Activated T-cell treated with anti-CD3 and anti-CD28 coated beads, Interleukin-2, amount 50 U/mL, for 48 hours (primary cell): ENCODE measurements at regions not wholly inside any gene's neighbourhood (a gene's known extent, or its start where the extent isn't known, plus 50 kb on each side); places are given as distances from the start of the nearest gene placed in this dataset.

Experiments
- DNase-seq, 2 experiments: peaks; one replicate each; pipeline ENCODE4 v3.0.0-alpha.2; 2020

DNA sequence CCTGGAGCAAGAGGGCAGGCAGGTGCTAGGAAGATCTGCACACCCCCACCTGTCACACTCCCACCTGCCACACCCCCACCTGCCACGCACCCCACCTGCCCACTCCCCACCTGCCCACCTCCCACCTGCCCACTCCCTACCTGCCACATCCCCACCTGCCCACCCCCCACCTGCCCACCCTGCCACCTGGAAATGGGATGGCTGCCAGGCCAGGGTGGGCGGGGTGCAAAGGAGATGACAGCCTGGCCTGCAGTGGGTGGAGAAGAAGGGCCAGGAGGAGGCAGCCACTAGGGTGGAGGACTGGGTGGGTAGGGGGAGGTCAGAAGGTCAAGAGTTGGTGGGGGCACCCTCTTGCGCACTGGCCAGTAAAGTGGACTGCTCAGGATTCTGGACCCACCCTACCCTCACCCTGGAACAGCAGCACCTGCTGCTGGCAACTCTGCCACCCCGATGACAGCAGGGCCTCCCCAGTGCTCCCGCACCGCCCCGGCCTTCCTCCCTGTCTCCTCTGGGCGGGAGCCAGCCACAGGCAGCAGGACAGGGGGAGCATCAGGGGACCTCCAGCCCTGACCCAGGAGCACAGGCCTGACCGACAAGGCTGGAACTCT lies 66.8 kb upstream of the NKX1-1 start:
- no peak for DNase-seq

DNA sequence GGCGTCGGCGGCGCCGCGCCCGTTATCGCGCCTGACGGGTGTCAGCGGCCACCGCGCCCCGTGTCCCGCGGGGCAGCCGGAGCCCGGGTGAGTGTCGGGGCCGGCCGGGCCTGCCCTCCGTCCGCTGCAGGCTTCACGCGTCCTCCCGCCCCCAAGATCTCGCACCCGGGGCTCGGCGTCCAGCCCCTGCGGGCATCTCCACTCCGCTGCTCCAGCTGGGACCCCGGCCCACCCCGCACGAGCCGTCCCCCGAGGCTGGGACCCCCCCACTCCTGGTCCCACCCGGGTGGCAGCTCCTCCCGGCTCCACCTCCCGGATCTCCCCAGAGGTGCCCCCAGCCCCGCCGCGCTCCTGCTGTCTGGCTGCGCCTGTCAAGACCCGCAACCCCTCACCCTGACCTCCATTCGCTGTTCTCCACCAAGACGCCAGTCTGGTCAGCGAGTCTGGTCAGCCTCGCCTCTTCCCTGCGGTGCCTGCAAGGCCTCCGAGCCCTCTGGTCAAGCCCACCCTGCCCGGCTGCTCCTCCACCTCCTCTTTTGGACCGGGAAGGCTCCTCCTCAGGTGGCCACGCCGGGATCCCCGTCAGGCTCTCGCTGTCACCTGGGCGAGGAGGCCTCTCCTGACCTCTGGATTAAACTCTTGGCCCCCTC lies 66.0 kb upstream of the NKX1-1 start:
- DNase-seq = no peak

DNA sequence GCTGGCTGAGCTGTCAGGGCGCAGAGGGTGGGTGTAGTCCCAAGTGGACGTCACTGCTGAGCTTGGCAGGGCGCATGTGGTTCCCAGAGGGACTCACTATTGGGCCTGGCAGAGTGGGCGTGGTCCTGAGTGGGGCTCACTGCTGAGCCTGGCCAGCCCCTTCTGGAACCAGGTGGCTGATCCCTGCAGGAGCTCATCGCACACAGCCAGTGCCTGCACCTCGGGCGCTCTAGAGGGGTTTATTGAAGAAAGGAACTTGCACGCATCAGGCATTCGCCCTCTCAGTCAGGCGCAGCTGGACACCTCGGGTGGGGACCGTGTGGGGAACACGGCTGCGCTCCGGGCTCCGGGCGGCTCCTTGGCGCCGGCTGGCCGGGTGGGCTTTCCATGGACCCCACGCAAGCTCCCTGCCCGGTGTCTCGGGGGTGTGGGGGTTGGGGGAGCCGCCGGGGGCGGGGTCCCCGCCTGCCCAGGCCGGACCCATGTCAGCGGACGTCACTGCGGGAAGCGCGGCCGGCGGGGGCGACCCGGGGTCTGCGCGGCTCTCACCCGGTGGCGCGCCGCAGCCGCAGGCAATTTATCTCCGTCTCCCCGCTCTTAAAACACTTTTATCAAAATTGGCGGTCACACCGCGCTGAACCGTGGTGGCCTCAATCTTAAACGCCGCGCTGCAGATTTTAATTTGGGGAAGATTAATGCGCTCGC lies 65.4 kb upstream of the NKX1-1 start:
- no peak for DNase-seq

DNA sequence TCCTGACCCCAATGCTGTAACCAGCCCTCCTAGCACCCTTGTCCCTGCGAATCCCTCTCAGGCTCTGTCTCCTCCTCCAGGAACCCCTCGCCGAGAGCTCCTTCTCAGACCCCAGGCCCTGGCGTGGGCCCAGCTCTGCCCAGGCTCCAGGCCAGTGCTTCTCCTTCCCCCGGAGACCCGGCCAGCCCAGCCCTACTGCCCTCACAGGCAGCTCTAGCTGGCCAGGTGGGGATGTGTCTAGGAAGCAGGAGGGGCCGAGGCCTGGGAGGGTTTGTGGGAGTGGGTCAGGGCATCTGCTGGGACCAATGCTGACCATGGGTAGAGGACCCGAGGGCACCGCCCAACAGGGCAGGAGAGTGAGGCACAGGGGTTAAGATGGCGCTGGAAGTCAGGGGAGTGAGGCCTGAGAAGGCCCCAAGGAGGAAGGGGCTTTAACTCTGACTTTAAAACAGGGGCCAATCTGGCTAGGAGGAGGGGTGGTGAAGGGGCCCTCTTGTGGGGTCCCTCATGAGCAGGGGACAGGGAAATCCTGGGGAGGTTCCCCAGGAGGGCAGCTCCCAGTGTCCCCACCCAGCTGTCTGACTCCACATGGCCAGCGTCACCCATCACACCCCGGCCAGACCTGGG lies 64.7 kb upstream of the NKX1-1 start:
- no peak for DNase-seq

DNA sequence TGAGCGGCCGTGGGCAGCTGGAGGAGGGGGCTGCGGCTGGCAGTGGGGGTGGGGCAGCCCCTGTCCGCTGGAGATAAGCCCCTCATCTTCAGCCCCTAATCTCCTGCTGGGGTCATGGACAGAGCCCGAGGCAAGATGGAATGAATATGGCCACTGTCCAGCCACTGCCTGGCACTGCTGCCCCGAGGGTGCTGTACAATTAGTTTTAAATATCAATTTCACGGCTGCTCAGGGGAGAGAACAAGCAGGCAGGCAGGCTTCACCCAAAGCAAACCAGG lies 64.1 kb upstream of the NKX1-1 start:
- DNase-seq = no peak

DNA sequence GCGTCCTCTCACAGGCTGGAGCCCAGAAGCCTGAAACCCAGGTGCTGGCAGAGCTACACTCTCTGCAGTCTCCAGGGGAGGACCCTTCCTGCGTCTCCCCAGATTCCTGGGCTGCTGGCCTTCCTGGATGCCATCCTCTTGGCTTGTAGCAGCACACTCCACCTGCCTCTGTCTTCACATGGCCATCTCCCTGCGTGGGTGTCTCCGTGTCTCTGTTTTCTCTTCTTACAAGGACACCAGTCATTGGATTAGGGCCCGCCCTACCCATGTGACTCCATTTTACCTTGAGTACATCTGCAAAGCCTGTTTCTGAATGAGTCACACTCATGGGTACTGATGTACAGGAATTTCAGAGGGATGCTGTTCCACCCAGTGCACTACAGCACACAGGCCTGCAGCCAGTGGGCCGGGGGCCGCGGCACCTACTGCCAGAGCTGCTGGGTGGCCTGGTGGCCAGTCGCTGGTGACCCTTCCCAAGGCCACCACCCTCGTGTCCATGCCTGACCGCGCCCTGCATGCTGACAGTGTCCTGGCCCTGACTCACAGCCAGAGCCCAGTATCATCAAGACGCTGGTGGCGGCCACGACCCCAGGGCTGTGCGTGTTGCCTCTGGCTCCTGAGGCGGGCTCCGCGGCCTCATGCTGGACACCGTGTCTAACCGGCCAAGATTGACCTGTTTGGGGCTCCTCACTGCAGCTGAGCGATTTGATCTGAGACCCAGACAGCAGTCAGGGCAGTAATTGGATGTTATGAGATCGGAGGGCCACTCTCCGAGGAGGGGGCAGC lies 63.6 kb upstream of the NKX1-1 start:
- DNase-seq = no peak

DNA sequence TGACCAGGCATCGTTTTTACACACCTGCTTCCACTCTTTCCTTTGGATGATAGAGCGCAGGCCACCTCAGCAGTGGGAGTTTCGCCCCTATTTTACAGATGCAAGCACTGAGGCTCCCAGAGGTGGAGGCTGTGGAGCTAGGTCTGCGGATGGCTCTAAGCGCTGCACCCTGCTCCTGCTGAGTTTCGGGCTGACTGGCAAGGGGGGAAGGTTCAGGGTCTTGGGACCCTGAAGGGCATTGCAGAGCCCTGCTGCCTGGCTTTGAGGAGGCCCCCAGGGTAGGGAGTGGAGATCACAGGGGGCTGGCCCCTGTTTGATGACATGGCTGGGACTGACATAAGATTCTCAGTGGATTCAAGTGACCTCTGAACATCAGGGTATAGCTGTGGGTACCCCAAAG lies 62.8 kb upstream of the NKX1-1 start:
- no peak for DNase-seq

DNA sequence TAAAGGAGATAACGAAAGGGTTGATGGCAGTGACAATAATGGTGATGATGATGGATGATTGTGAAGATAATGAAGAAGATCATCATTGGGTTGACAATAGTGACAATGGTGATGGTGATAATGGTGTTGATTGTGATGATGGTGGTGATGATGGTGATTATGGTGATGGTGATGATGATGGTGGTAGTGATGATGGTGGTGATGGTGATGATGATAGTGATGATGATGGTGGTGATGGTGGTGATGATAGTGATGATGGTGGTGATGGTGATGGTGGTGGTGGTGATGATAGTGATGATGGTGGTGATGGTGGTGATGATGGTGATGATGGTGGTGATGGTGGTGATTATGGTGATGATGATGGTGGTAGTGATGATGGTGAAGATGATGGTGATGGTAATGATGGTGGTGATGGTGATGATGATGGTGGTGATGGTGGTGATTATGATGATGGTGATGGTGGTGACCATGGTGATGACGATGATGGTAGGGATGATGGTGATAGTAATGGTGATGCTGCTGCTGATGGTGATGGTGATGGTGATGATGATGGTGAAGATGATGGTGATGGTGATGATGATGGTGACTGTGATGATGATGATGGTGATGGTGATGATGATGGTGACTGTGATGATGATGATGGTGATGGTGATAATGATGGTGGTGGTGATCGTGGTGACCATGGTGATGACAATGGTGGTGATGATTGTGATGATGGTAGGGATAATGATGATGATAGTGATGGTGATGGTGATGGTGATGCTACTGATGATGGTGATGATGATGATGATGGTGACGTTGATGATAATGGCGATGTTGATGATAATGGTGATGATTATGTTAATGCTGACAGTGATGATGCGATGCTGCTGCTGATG lies 61.6 kb upstream of the NKX1-1 start:
- DNase-seq = no peak

DNA sequence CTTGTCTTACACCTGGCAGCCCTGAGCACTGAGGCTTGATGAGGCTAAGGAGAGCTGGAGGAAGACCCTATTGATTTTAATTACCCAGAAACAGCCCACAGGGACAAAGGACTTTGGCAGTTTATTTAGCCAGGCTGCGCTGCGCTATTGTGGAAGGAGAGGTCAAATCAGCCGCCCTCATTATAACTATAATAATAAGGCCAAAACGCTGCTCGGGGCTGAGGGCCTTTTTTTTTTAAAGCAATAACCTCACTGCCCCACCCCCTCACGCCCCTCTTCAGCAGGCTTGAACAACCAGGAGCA lies 60.6 kb upstream of the NKX1-1 start:
- DNase-seq = no peak

DNA sequence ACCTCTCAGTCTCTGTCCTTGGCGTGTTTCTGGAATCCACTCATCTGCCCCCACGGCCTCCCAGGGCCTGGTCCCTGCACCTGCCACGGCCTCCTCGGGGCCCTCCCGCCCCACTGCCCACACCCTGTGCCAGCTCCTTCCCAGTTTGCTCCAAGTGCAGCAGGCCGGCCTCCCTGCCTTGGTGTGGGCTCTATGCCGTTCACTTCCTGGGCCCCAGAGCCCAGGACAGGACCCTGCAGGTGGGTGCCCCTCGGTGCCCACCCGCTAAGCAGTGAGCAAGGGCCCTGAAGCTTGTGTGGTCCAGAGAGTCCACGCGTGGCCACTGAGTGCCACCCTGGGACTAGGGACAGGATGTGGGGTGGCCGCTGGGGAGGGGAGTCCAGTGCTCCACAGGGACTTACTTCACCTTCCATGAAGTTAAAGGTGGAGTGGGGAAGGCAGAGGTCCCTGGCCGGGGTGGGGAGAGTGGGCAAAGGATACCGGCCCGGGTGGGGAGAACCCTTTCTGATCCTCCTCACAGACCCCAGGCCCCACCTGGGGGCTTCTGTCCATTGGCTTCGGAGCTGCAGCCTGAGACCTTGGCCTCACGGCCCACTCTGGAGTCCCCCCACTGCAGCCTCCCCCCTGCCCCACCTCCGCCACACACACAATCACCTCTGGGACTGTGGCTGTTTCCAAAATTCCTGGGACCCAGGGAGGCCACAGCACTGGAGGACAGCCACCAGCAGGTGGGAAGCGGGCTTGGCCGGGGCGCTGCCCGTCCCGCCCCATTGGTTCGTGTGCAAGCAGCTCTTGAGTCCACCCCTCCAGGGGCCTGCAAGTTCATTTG lies 60.0 kb upstream of the NKX1-1 start:
- DNase-seq = no peak

DNA sequence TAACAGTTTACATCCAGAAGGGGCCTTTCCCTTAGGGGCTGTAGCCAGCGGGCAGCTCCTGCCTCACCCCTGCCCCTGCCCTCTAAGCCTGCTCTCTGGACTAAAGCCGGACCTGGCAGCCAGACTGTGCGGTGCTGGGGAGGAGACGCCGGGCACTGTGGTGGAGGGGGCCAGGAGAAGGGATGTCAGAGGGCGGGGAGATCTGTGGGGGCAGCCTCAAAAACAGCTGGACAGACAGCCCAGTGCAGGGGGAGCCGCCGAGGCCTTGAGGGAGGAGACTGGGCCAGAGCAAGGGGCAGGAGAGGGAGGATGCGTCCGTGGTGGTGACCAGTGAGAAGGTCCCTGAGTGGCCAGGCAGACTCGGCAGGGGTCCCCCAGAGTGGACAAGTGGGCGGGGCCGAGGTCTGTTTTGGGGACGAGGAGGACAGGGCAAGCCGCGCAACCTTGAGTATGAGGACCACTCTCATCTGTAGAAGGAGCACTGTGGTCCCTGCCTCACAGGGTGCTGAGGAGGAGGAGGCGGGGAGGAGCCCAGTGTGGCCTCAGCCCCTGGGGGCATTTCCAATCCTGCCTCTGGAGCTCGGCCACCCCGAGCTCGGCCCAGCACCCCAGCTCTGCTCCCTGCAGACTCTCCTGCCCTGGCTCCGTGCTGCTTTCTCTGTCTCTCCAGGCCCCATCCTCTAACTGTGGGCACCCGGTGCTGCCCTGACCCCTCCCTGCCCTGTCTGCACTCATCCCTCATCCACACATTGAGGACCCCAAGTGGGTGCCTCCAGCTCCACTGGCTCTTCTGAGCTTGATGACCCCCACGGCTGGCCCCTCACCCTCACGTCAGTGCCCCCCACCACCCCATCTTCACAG lies 59.2 kb upstream of the NKX1-1 start:
- DNase-seq = no peak

DNA sequence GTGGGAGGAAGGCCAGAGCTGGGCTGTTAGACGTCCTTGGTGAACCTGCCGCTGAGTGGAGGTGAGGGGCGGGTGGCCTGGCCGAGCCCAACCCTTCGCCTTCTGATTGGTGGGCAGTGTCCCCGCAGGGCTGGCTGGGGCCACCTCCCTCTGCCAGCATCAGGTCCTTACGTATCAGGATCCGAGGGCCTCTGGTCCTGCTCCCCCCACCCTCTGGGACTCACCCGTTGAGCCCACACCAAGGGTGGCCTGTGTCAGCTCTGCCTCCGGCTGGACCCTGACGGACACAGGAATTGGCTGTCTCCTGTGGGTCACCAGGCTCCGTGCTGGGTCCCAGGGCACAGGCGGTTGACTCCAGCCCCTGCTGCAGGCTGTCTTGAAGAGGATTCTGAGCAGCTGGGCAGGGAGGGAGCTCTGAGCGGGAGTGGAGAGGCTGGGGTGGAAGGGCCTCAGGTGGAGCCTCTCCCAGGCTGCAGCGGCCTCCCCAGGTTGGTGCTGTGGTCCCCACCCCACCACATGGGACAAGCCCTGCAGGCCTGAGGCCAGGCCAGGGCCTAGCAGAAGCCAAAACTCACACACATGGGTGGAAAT lies 58.4 kb upstream of the NKX1-1 start:
- DNase-seq = no peak

DNA sequence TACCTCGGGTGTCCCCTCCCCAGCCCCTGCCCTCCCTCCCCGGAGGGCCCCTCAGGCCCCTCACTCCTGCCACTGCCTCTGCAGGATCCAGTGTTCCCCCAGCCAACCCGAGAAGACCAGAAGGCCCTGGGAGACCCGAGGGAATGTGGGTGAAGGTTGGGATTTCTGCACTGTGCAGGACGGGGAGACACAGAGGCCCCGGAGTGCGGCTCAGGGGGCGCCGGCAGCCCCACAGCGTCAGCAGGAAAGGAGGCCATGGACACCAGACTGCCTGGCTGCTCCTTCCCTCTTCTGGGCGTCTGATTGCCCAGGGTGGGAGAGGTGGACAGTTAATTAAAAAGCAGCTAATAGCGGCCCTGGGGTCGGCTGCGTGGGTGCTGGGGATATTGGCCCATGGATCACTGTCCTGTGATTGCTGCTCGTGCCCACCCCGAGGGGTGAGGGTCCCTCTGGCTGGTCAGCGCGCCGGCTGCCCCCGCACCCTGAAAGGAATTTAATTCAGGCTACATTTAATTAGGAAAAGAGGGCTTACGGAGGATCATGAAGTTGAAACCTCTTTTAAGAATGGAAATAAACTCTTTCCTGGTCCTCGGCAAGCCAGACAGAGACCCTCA lies 57.8 kb upstream of the NKX1-1 start:
- DNase-seq = no peak

DNA sequence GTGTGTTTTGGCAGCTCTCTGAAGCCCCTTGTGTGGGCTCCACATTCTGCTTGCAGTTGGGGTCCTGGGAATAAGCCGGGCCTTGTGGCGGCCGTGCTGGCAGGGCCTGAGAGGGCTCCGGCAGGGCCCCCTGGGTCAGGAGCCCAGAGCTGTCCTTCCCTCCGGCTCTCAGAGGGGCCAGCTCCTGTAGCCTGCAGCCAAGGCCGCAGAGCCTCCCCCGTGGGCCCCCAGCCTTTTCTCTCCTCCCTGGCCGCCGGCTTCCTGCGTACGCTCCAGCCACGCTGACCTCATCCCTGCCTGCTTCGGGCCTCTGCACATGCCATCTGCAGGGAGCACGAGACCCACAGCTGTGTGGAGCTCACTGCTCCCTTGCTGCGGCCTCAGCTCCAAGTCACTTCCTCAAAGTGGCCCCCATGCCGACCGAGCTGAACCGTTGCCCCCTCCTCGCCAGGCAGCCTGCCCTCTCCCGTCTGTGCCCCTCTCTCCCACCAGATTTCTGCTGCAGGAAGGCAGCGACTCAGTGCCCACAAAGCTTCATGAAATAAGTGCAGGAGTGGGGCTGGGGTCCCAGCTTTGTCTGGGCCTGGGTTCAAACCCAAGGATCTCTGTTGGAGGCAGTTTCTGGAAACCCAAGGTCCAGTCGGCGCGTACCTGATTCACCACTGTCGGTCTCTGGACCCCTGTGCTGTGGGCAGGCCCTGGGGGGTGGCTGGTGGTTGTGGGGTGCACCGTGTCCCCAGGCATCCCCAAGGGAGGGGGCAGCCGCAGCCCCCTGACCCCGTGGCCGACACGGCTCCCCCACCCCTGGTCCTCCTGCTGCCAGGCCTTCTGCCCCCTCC lies 57.1 kb upstream of the NKX1-1 start:
- no peak for DNase-seq

DNA sequence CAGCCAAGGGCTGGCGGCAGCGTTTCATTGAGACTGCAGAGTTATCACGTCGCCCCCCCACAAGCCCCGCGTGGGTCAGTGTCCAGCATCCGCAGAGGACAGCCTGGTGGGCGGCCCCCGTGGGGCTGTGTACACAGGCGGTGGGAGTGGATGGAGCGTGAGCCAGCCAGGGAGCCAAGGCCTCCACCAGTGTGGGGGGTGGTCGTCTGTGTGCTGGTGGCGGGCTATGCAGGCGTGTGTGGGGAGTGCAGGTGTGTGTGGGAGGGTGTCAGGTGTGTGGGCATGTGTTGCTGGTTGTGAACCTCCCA lies 56.5 kb upstream of the NKX1-1 start:
- DNase-seq = no peak

DNA sequence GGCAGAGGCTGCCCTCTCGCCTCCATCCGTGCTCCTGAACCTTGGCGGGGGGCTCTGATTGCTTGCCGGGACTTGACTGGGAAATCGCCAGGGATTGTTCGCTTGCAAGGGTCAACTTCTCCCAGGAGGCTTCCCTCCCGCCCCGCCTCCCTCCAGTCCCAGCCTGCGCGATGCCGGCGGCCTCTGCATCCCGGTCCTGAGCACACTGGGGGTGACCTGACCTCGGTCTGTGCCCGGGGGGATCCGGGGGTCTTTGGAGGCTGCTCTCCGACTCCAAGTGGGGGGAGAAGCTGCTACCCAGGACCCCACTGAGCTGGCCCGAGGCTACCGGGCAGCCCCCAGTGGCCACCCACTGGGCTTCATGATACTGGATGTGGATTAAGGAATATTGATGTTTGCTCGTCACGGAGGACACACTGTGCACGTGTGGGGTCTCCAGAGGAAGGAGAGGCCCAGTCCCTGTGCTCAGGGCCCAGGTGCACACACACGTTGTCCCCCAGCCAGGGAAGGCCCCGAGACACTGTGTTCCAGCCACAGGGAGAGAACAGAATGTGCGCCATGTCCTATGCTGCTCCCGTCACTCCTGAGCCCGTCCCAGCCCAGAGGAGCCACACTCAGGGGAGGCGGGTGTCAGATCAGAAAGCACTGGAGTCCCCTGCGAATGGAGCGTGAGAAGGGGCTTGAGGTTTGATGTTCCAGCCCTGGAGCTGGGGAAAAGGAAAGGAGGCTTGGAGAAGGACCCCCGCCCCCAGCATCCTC lies 55.9 kb upstream of the NKX1-1 start:
- no peak for DNase-seq

DNA sequence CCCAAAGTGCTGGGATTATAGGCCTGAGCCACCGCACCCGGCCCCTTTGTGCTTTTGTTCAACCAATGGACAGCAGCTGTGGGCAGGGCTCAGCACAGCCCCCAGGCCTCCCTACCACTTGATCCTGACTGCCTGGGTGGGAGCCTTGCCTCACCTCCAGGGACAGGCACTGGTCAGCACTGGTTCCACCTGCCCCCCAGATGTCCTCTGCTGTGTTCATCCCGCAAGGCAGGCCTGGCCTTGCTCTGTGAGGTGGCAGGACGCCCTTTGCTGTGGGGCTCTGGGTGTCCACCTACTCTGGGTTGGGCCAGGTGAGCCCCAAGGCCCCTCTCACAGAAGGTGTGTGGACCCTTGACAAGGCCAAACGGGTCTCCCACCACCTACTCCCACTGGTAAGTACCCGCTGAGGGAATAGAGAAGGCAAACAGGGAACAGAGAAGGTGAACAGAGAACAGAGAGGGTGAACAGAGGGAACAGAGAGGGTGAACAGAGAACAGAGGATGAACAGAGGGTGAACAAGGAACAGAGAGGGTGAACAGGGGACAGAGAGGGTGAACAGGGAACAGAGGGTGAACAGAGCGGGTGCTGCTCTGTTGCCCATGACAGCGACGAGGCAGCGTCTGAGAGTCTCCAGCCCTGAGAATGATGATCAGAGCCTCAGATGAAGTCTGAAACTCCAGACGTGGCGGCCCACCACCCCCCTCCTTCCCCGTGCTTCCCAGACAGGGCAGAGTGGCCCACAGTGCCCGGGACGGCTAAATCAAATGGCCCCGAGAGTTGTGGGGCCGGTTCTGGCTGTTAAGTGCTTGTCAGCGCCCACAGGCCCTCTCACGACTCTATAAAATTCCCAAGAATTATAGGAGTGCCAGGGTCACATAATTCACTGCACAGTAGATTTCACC lies 55.0 kb upstream of the NKX1-1 start:
- no peak for DNase-seq
